NCI-H1092 treated with DMSO at 0.1 percent for 48 hours (cell line): ENCODE measurements at regions not wholly inside any gene's neighbourhood (a gene's known extent, or its start where the extent isn't known, plus 50 kb on each side); places are given as distances from the start of the nearest gene placed in this dataset.
"Not testable (repeated sequence)": the region's sequence is repeated elsewhere in the genome, so short reads cannot be mapped to it uniquely, and the experiment has no call there.

ENCODE experiments used
- DNase-seq: peaks from one replicate; lab custom pipeline; 2025; lab: John Stamatoyannopoulos, UW

- no peak for DNase-seq
Observed at GRCh38 chr11:127965939-127966668, 621.3 kb downstream of the ETS1 start.

- no peak for DNase-seq
Observed at GRCh38 chr11:127962416-127962815, 624.9 kb downstream of the ETS1 start.

GRCh38 chr11:127950162-127950561 is 637.2 kb downstream of the ETS1 start:
- no peak for DNase-seq

- no peak for DNase-seq
Observed at GRCh38 chr11:127943763-127944162, 643.6 kb downstream of the ETS1 start.

- no peak for DNase-seq
Observed at GRCh38 chr11:127943152-127943551, 644.2 kb downstream of the ETS1 start.

GRCh38 chr11:127941554-127941953 is 645.8 kb downstream of the ETS1 start:
- not testable (repeated sequence) for DNase-seq

- no peak for DNase-seq
Observed at GRCh38 chr11:127939000-127939399, 648.4 kb downstream of the ETS1 start.

- DNase-seq: no peak
Observed at GRCh38 chr11:127935081-127935480, 652.3 kb downstream of the ETS1 start.

GRCh38 chr11:127933961-127934360 is 653.4 kb downstream of the ETS1 start:
- DNase-seq: not testable (repeated sequence)

- no peak for DNase-seq
Observed at GRCh38 chr11:127931803-127932202, 655.6 kb downstream of the ETS1 start.

- no peak for DNase-seq
Observed at GRCh38 chr11:127926721-127927120, 660.6 kb downstream of the ETS1 start.

- no peak for DNase-seq
Observed at GRCh38 chr11:127925475-127925874, 661.9 kb downstream of the ETS1 start.

- no peak for DNase-seq
Observed at GRCh38 chr11:127919206-127920000, 668.0 kb downstream of the ETS1 start.

GRCh38 chr11:127902382-127902781 is 685.0 kb downstream of the ETS1 start:
- DNase-seq: no peak

- DNase-seq: no peak
Observed at GRCh38 chr11:127898422-127899365, 688.7 kb downstream of the ETS1 start.

- DNase-seq: no peak
Observed at GRCh38 chr11:127895776-127896175, 691.6 kb downstream of the ETS1 start.

- DNase-seq: no peak
Observed at GRCh38 chr11:127894316-127894715, 693.0 kb downstream of the ETS1 start.

- no peak for DNase-seq
Observed at GRCh38 chr11:127890030-127890615, 697.2 kb downstream of the ETS1 start.

GRCh38 chr11:127888386-127888785 is 699.0 kb downstream of the ETS1 start:
- DNase-seq: no peak

- no peak for DNase-seq
Observed at GRCh38 chr11:127875131-127875530, 712.2 kb downstream of the ETS1 start.

GRCh38 chr11:127873478-127873877 is 713.9 kb downstream of the ETS1 start:
- DNase-seq: no peak

- no peak for DNase-seq
Observed at GRCh38 chr11:127866109-127866508, 721.2 kb downstream of the ETS1 start.
